Astrocyte (in vitro differentiated cells and primary cell): ENCODE measurements at regions not wholly inside any gene's neighbourhood (a gene's known extent, or its start where the extent isn't known, plus 50 kb on each side); places are given as distances from the start of the nearest gene placed in this dataset.

ENCODE experiments used
- CTCF ChIP-seq: IDR thresholded peaks from 2 replicates; pipeline ENCODE4 v1.5.1; 2011; ENCODE audit warnings: low read depth, mild to moderate bottlenecking, inconsistent platforms, low read length, moderate library complexity; ENCODE audit not compliant: insufficient read depth
- EZH2 ChIP-seq: IDR thresholded peaks from 2 replicates; pipeline ENCODE4 v1.6.1; 2012; ENCODE audit warnings: mild to moderate bottlenecking, low read length, inconsistent platforms; ENCODE audit not compliant: insufficient read depth

- TF ChIP-seq CTCF (no peak), EZH2 (no peak)
These were observed 594.0 kb upstream of the CCDC54 start for GRCh38 chr3:106783231-106783630.
